ENCODE measurements at regions not wholly inside any gene's neighbourhood (a gene's known extent, or its start where the extent isn't known, plus 50 kb on each side); places are given as distances from the start of the nearest gene placed in this dataset.

GRCh38 chr13:24032252-24032651 lies 128.3 kb upstream of the SPATA13 start:
- H3K4me3 ChIP-seq (ENCODE audit: low read length), result no peak overlapping the region
- no peak overlapping the region for H3K9ac ChIP-seq (ENCODE audit: low read length)
- no peak overlapping the region for H3K4me2 ChIP-seq (ENCODE audit: low read length)
- H3K36me3 ChIP-seq (replicated peaks; ENCODE audit: low read depth, low read length), result no peaks in the 10 kb centered on the region
- no peak overlapping the region for H3K27ac ChIP-seq (ENCODE audit: low read length)
- no peaks in the 10 kb centered on the region for H3K4me1 ChIP-seq (ENCODE audit: low read length)
- no peaks in the 10 kb centered on the region for H3K79me2 ChIP-seq (ENCODE audit: low read length)
- no peaks in the 10 kb centered on the region for H4K20me1 ChIP-seq (ENCODE audit: insufficient read depth, low read length)
- H3K27me3 ChIP-seq (ENCODE audit: low read depth, low read length), result no peaks in the 10 kb centered on the region; the same call in 1 of the 2 replicates
- TF ChIP-seq EZH2phosphoT487 (IDR thresholded peaks at IDR 0.05; ENCODE audit: low read depth), result no peak
- no peak for TF ChIP-seq CTCF (IDR thresholded peaks at IDR 0.05; ENCODE audit: low read depth, low read length)
- H3K9me3 ChIP-seq (ENCODE audit: insufficient read depth, low read length), result no peaks in the 10 kb centered on the region
- no peak overlapping the region for H2AFZ ChIP-seq (ENCODE audit: low read depth, low read length)

- Histone ChIP-seq H3K79me2 (ENCODE audit: low read length) (no peaks in the 10 kb centered on the region), H4K20me1 (ENCODE audit: insufficient read depth, low read length) (no peaks in the 10 kb centered on the region), H3K9ac (ENCODE audit: low read length) (no peak overlapping the region), H3K27me3 (ENCODE audit: low read depth, low read length) (no peaks in the 10 kb centered on the region; the same call in 1 of the 2 replicates), H3K4me3 (ENCODE audit: low read length) (no peak overlapping the region), H3K36me3 (replicated peaks; ENCODE audit: low read depth, low read length) (no peaks in the 10 kb centered on the region), H3K9me3 (ENCODE audit: insufficient read depth, low read length) (no peaks in the 10 kb centered on the region), H2AFZ (ENCODE audit: low read depth, low read length) (no peak overlapping the region), H3K4me2 (ENCODE audit: low read length) (no peak overlapping the region), H3K4me1 (ENCODE audit: low read length) (no peaks in the 10 kb centered on the region), H3K27ac (ENCODE audit: low read length) (no peak overlapping the region)
- TF ChIP-seq CTCF (IDR thresholded peaks at IDR 0.05; ENCODE audit: low read depth, low read length), result no peak
- TF ChIP-seq EZH2phosphoT487 (IDR thresholded peaks at IDR 0.05; ENCODE audit: low read depth), result no peak
Measured at GRCh38 chr13:24032674-24033073, 127.8 kb upstream of the SPATA13 start.

- Histone ChIP-seq H3K9me3 (ENCODE audit: insufficient read depth, low read length) (no peaks in the 10 kb centered on the region), H3K36me3 (replicated peaks; ENCODE audit: low read depth, low read length) (no peaks in the 10 kb centered on the region), H3K27me3 (ENCODE audit: low read depth, low read length) (no peaks in the 10 kb centered on the region; the same call in 1 of the 2 replicates), H3K79me2 (ENCODE audit: low read length) (no peaks in the 10 kb centered on the region), H4K20me1 (ENCODE audit: insufficient read depth, low read length) (no peaks in the 10 kb centered on the region), H3K9ac (ENCODE audit: low read length) (no peak overlapping the region), H3K4me2 (ENCODE audit: low read length) (no peak overlapping the region), H3K4me1 (ENCODE audit: low read length) (peaks cover 5% of the 10 kb centered on the region), H3K27ac (ENCODE audit: low read length) (no peak overlapping the region), H2AFZ (ENCODE audit: low read depth, low read length) (no peak overlapping the region; the same call in 1 of the 2 replicates), H3K4me3 (ENCODE audit: low read length) (no peak overlapping the region)
- no peak for TF ChIP-seq CTCF (IDR thresholded peaks at IDR 0.05; ENCODE audit: low read depth, low read length)
- TF ChIP-seq EZH2phosphoT487 (IDR thresholded peaks at IDR 0.05; ENCODE audit: low read depth), result no peak
Measured at GRCh38 chr13:24033527-24034302, 126.8 kb upstream of the SPATA13 start.

- H3K27ac ChIP-seq (ENCODE audit: low read length), result no peak overlapping the region
- H2AFZ ChIP-seq (ENCODE audit: low read depth, low read length), result no peak overlapping the region
- H3K79me2 ChIP-seq (ENCODE audit: low read length), result no peaks in the 10 kb centered on the region
- H3K4me3 ChIP-seq (ENCODE audit: low read length), result no peak overlapping the region
- no peaks in the 10 kb centered on the region for H4K20me1 ChIP-seq (ENCODE audit: insufficient read depth, low read length)
- H3K36me3 ChIP-seq (replicated peaks; ENCODE audit: low read depth, low read length), result no peaks in the 10 kb centered on the region
- H3K9ac ChIP-seq (ENCODE audit: low read length), result no peak overlapping the region
- H3K27me3 ChIP-seq (ENCODE audit: low read depth, low read length), result no peaks in the 10 kb centered on the region; the same call in 1 of the 2 replicates
- no peaks in the 10 kb centered on the region for H3K9me3 ChIP-seq (ENCODE audit: insufficient read depth, low read length)
- TF ChIP-seq CTCF (IDR thresholded peaks at IDR 0.05; ENCODE audit: low read depth, low read length), result no peak
- TF ChIP-seq EZH2phosphoT487 (IDR thresholded peaks at IDR 0.05; ENCODE audit: low read depth), result no peak
- no peak overlapping the region for H3K4me2 ChIP-seq (ENCODE audit: low read length)
- H3K4me1 ChIP-seq (ENCODE audit: low read length), result peaks cover 22% of the 10 kb centered on the region
Measured at GRCh38 chr13:24035411-24035810, 125.1 kb upstream of the SPATA13 start.

Measured in OCI-LY3 (cell line).